OCI-LY1 (cell line): ENCODE measurements at regions not wholly inside any gene's neighbourhood (a gene's known extent, or its start where the extent isn't known, plus 50 kb on each side); places are given as distances from the start of the nearest gene placed in this dataset.

Source experiments
- CTCF ChIP-seq: fragments of 200-600 bp; sonication (generic), shearing (Covaris generic); IDR thresholded peaks from 2 replicates; pipeline ENCODE4 v1.5.1; 2017; ENCODE audit warnings: mild to moderate bottlenecking, antibody characterized with exemption, low read length, moderate library complexity, mixed read lengths
- EZH2 ChIP-seq: fragments of 200-600 bp; sonication (generic), shearing (Covaris generic); IDR thresholded peaks from 2 replicates; pipeline ENCODE4 v1.8.0; 2017; ENCODE audit warnings: borderline replicate concordance, mixed run types, mild to moderate bottlenecking, antibody characterized with exemption, low read length, moderate library complexity, mixed read lengths

- TF ChIP-seq CTCF (no peak), EZH2 (no peak)
These were observed 131.1 kb downstream of the PYDC2 start for GRCh38 chr3:191592105-191592504.
